ENCODE measurements at regions not wholly inside any gene's neighbourhood (a gene's known extent, or its start where the extent isn't known, plus 50 kb on each side); places are given as distances from the start of the nearest gene placed in this dataset.

- H3K9me2 ChIP-seq (replicated peaks; ENCODE audit: low read depth, low read length): no peaks in the 10 kb centered on the region
- no peak overlapping the region for H3K9ac ChIP-seq (ENCODE audit: low read depth, low read length, poor library complexity, severe bottlenecking)
- no peaks in the 10 kb centered on the region for H3K4me1 ChIP-seq (ENCODE audit: insufficient read depth, low read length, poor library complexity, severe bottlenecking)
Observed at GRCh38 chr10:27445070-27445469, 59.0 kb upstream of the RAB18 start.

GRCh38 chr10:27440478-27440877 lies 63.6 kb upstream of the RAB18 start:
- TF ChIP-seq CTCF (conservative IDR thresholded peaks at IDR 0.05; ENCODE audit: low read length): no peak
- no peak for TF ChIP-seq EZH2phosphoT487 (IDR thresholded peaks at IDR 0.05; ENCODE audit: borderline replicate concordance)
- Histone ChIP-seq H4K20me1 (ENCODE audit: insufficient read depth, low read length, poor library complexity, severe bottlenecking) (no peaks in the 10 kb centered on the region), H3K27me3 (ENCODE audit: insufficient read depth, low read length, poor library complexity, severe bottlenecking) (no peaks in the 10 kb centered on the region), H3K9me3 (ENCODE audit: insufficient read depth, low read depth, low read length) (no peaks in the 10 kb centered on the region), H3K9ac (ENCODE audit: low read depth, low read length, poor library complexity, severe bottlenecking) (no peak overlapping the region), H3K36me3 (ENCODE audit: insufficient read depth, low read length) (no peaks in the 10 kb centered on the region), H3K4me1 (ENCODE audit: insufficient read depth, low read length, poor library complexity, severe bottlenecking) (no peaks in the 10 kb centered on the region), H2AFZ (ENCODE audit: low read length) (no peak overlapping the region), H3K4me3 (ENCODE audit: low read length, poor library complexity, severe bottlenecking) (no peak overlapping the region), H3K79me2 (ENCODE audit: insufficient read depth, low read length) (no peaks in the 10 kb centered on the region), H3K4me2 (ENCODE audit: low read depth, low read length, poor library complexity, severe bottlenecking) (no peak overlapping the region), H3K9me2 (replicated peaks; ENCODE audit: low read depth, low read length) (no peaks in the 10 kb centered on the region), H3F3A (ENCODE audit: low read depth) (no peaks in the 10 kb centered on the region)

More at GRCh38 chr10:27445070-27445469, 59.0 kb upstream of the RAB18 start:
- Histone ChIP-seq H3K79me2 (ENCODE audit: insufficient read depth, low read length) (no peaks in the 10 kb centered on the region), H3K27me3 (ENCODE audit: insufficient read depth, low read length, poor library complexity, severe bottlenecking) (no peaks in the 10 kb centered on the region), H3K36me3 (ENCODE audit: insufficient read depth, low read length) (no peaks in the 10 kb centered on the region), H3K4me2 (ENCODE audit: low read depth, low read length, poor library complexity, severe bottlenecking) (no peak overlapping the region), H2AFZ (ENCODE audit: low read length) (peak overlapping the region; percentile 81; the same call in 1 of the 2 replicates), H4K20me1 (ENCODE audit: insufficient read depth, low read length, poor library complexity, severe bottlenecking) (no peaks in the 10 kb centered on the region), H3K9me3 (ENCODE audit: insufficient read depth, low read depth, low read length) (no peaks in the 10 kb centered on the region), H3F3A (ENCODE audit: low read depth) (no peaks in the 10 kb centered on the region), H3K4me3 (ENCODE audit: low read length, poor library complexity, severe bottlenecking) (no peak overlapping the region)
- no peak for TF ChIP-seq EZH2phosphoT487 (IDR thresholded peaks at IDR 0.05; ENCODE audit: borderline replicate concordance)
- no peak for TF ChIP-seq CTCF (conservative IDR thresholded peaks at IDR 0.05; ENCODE audit: low read length)

- Histone ChIP-seq H3K9me2 (replicated peaks; ENCODE audit: low read depth, low read length) (no peaks in the 10 kb centered on the region), H3K9me3 (ENCODE audit: insufficient read depth, low read depth, low read length) (no peaks in the 10 kb centered on the region), H2AFZ (ENCODE audit: low read length) (no peak overlapping the region), H3K36me3 (ENCODE audit: insufficient read depth, low read length) (no peaks in the 10 kb centered on the region), H3K9ac (ENCODE audit: low read depth, low read length, poor library complexity, severe bottlenecking) (no peak overlapping the region), H3K79me2 (ENCODE audit: insufficient read depth, low read length) (no peaks in the 10 kb centered on the region), H3K4me1 (ENCODE audit: insufficient read depth, low read length, poor library complexity, severe bottlenecking) (no peaks in the 10 kb centered on the region), H4K20me1 (ENCODE audit: insufficient read depth, low read length, poor library complexity, severe bottlenecking) (no peaks in the 10 kb centered on the region), H3K4me3 (ENCODE audit: low read length, poor library complexity, severe bottlenecking) (no peak overlapping the region), H3K4me2 (ENCODE audit: low read depth, low read length, poor library complexity, severe bottlenecking) (no peak overlapping the region), H3K27me3 (ENCODE audit: insufficient read depth, low read length, poor library complexity, severe bottlenecking) (no peaks in the 10 kb centered on the region), H3F3A (ENCODE audit: low read depth) (no peaks in the 10 kb centered on the region)
- TF ChIP-seq EZH2phosphoT487 (IDR thresholded peaks at IDR 0.05; ENCODE audit: borderline replicate concordance) (no peak), CTCF (conservative IDR thresholded peaks at IDR 0.05; ENCODE audit: low read length) (no peak)
Observed at GRCh38 chr10:27440021-27440420, 64.1 kb upstream of the RAB18 start.
